GM19463 (cell line): ENCODE measurements at regions not wholly inside any gene's neighbourhood (a gene's known extent, or its start where the extent isn't known, plus 50 kb on each side); places are given as distances from the start of the nearest gene placed in this dataset.
"Not testable (repeated sequence)": the region's sequence is repeated elsewhere in the genome, so short reads cannot be mapped to it uniquely, and the experiment has no call there.

Source experiments
- ATAC-seq: cut with Tn5 transposase; IDR thresholded peaks from one replicate; pipeline ENCODE4 v1.9.1; 2021; ENCODE audit warnings: mild to moderate bottlenecking, moderate library complexity; ENCODE audit not compliant: unreplicated experiment

DNA sequence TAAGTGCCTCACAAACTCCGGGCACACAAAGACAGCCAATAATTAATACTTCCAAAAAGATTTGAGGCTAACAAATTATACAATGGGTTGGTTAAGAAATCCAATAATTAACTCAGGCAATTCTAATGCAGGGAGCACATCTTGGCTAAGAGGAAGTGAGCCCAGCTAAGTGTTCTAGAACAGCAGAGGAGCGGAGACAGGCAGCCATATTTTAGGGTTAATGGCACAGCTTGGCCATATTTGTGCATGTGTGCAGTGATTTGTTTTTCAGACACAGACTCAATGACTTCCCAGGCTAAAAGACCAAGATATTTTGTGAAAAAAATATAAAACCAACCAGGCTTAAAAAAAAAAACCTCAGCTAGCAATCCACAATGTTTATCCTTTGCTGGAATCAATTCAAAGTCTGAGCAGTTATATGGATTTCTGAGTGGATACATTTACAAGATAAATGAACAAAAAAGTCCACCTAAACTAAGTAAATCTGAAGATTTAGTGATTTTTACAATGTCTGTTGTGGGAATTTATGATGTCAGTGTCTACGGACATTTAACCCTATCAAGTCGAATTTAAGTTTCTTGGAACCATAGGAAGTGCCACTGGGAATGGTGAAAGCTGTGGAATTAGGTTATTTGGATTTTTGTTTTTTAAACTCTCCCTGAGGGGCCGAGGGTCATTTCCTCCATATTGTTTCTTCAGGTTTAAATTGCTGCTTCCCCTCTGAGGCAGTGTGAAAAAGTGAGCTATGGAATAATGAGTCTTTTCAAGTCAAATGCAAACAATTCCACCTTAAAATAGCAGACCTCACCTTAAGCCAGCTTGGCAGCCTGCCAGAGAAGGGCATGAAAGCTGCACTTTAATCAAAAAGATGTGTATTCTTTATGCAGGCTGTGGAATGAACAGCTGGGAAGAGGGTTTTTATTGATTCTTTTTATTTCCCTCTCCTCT is 413.7 kb upstream of the TBL1XR1 start:
- ATAC-seq = no peak

DNA sequence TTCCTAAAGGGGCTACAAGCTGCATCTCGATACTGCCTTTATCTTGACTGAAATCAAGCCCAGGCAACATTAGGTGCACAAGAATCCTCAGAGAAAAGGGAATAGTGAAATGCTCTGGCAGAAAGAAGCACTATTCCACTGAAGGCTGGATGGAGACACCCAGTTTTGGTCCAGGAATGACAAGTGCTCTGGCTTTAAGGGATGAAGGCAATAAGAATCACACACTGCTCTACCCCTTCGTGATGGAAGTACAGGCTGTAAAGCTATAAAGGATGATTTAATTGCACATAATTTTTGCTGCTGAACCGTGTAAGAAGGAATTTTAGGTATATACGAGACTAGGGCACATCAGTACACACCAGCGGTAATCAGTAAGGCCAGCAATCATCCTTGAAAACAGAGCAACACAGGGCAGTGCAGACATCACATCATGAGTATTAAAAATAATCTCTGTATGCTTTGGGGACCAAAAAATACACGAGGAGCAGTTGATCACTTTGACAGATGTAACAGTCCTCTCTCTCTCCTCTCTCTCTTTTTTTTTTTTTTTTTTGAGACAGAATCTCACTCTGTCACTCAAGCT is 414.6 kb upstream of the TBL1XR1 start:
- no peak for ATAC-seq

DNA sequence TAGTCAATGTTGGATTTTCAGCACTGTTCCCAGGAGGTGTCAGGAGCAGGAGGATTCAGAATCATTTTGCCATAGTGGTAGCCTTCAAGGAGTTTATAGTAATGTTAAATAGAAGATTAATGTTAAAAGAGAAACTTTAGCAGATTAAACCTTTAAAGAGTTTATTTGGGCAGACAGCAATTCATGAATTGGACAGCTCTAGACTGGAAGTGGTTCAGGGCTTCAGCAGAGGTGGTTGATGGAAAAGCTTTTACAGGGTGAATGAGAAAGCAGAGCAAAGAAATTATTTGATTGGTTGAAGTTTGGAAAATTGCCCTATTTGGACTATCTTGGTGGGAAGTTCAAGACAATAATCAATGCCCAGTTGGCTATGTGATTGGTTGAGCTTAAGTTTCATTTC is 416.6 kb upstream of the TBL1XR1 start:
- no peak for ATAC-seq

DNA sequence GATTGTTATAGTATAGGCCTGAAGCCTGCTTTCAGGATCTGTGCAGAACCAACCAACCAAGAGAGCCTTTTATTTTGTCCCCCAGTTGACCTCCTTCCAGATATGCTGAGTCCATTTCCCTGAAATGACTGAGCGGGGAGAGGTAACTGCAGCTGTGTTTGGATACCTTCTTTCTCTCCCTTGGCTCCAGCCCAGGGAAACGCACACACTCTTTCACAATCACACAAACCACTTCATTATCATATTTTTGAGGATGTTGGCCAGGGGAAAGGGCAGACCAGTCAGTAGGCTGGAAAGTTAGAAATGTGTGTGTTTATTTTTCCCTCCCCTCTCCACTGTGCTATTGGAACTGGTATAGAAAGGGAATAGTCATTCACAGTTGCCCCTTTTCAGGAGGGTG is 417.7 kb upstream of the TBL1XR1 start:
- no peak for ATAC-seq

- no peak for ATAC-seq
Observed at GRCh38 chr3:177618873-177619733, 421.8 kb upstream of the TBL1XR1 start.

DNA sequence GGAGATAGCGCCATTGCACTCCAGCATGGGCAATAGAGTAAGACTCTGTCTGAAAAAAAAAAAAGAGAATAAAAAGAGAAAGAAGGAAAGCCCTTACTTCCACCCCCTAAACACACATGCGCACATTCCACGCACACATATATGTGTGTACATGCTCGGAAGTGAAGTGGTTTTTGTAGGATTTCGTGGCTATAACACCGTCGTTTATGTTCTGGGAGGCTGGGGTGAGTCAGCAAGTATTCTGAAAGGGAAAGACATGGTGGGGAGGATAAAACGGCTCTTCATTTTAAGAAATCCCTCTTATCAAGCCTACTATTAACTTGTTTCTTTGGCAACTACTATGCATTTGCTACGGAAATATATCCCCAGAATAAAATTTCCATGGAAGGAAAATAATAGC is 422.8 kb upstream of the TBL1XR1 start:
- ATAC-seq = no peak

DNA sequence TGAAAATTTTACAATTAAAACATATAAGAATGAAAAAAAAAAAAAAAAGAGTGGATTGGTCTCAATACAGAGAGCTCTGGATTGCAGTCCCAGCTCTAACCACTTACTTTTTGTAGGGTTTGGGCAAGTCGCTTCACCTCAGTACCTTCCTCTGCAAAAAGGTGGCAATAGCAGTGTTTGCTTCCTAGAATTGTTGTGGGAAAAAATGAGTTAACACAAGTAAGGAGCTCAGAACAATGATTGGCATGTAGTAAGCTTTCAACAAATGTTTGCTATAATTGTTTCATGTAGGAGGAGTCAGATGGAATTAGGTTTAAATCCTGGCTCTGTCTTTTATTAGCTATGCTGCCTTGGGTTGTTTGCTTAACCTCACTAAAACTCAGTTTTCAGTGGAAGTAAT is 425.2 kb upstream of the TBL1XR1 start:
- ATAC-seq = no peak

- no peak for ATAC-seq
Observed at GRCh38 chr3:177622982-177623617, 425.8 kb upstream of the TBL1XR1 start.

GRCh38 chr3:177624528-177625495 is 427.5 kb upstream of the TBL1XR1 start:
- no peak for ATAC-seq

- ATAC-seq = no peak
Observed at GRCh38 chr3:177626045-177626444, 428.8 kb upstream of the TBL1XR1 start.

DNA sequence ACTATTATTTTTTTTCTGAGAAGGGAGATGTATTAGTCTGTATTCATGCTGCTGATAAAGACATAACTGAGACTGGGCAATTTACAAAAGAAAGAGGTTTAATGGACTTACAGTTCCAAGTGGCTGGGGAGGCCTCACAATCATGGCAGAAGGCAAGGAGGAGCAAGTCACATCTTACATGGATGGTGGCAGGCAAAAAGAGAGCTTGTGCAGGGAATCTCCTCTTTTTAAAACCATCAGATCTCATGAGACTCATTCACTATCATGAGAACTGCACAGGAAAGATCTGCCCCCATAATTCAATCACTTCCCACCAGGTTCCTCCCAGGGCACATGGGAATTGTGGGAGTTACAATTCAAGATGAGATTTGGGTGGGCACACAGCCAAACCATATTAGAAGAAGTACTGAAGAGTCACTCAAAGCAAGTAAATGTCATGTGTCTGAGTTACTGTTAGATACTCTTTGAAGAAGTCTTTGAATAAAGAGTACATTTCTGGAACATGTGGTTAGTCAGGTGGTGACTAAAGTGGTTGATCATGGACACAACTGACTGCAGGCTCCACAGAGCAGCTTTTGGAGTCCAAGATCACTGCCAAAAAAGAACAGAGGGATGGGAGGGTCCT is 430.9 kb upstream of the TBL1XR1 start:
- not testable (repeated sequence) for ATAC-seq

GRCh38 chr3:177629276-177629675 is 432.0 kb upstream of the TBL1XR1 start:
- ATAC-seq = no peak

DNA sequence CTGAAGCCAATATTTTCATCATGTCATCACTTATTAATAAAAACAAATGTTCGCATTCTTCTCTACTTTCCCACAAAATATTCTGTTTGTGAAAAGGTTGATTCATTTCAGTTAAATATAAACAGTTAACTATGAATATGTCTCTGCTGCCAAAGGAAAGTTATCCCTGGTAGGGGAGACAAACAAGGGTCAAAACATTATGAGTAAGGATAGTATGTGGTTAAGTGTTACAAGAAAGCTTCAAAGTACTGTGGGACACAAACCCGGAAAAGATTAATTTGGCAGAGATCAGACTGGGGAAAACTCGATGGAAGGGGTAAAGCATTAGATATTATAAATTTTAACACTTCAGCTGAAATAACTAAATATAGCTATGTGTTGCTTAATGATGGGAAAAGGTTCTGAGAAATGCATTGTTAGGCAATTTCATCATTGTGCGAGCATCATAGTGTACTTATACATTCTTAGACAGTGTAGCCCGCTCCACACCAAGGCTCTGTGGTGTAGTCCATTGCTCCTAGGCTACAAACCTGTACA is 436.5 kb upstream of the TBL1XR1 start:
- no peak for ATAC-seq

DNA sequence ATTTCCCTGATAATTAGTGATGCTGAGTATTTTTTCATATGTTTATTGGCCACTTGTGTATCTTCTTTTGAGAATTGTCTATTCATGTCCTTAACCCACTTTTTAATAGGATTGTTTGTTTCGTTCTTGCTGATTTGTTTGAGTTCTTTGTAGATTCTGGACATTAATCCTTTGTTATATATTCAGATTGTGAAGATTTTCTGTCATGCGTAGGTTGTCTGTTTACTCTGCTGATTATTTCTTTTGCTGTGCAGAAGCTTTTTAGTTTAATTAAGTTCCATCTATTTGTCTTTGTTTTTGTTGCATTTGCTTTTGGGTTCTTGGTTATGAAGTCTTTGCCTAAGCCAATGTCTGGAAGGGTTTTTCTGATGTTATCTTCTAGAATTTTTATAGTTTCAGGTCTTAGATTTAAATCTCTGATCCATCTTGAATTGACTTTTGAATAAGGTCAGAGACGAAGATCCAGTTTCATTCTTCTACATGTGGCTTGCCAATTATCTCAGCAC is 438.4 kb upstream of the TBL1XR1 start:
- ATAC-seq = not testable (repeated sequence)

DNA sequence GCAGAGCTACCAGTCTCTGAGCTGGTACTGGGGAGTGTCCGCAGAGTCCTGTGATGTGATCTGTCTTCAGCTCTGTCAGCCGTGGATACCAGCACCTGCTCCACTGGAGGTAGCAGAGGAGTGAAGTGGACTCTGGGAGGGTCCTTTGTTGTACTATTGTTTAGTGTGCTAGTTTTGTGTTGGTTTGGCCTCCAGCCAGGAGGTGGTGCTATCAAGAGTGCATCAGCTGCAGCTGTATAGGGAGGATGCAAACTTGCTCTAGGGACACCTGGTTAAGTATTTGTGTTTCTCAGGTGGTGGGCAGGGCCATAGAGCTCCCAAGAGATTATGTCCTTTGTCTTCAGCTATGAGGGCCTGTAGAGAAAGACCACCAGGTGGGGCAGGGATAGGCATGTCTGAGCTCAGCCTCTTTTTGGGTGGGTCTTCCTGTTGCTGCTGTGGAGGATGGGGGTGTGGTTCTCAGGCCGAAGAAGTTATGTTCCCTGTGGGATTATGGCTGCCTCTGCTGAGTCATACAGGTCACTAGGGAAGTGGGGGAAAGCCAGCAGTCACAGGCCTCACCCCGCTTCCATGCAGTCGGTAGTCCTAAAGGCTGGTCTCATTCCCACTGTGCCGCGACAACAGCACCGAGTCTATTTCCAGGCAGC is 443.2 kb upstream of the TBL1XR1 start:
- ATAC-seq = no peak

DNA sequence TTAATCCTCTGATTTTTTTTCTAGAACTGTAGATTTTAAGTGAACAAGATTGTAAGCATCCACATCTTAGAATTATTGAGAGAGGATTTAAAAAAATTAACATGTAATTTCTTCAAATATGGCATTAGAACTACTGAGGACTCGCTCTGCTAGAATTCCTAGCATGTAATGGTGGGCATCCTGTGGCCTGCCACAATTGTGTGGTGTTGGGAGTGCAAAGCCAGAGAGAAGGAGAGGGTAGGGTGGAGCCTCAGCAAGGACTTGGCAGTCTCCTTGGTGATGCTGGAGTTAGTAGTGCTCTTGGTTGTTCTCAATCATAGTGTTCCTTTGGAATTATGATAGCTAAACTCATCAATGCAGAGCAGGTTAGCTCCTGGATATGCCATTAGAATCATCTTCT is 443.9 kb upstream of the TBL1XR1 start:
- no peak for ATAC-seq

- no peak for ATAC-seq
Observed at GRCh38 chr3:177642042-177642803, 444.9 kb upstream of the TBL1XR1 start.

- ATAC-seq = no peak
Observed at GRCh38 chr3:177642804-177643125, 445.5 kb upstream of the TBL1XR1 start.
